ENCODE measurements at regions not wholly inside any gene's neighbourhood (a gene's known extent, or its start where the extent isn't known, plus 50 kb on each side); places are given as distances from the start of the nearest gene placed in this dataset.
"Not testable (repeated sequence)": the region's sequence is repeated elsewhere in the genome, so short reads cannot be mapped to it uniquely, and the experiment has no call there.

GRCh38 chr13:90882551-90882950 lies 464.9 kb upstream of the MIR17HG start:
- DNase-seq, result no peak

GRCh38 chr13:90883592-90883991 lies 463.9 kb upstream of the MIR17HG start:
- no peak for DNase-seq

- no peak for DNase-seq
Measured at GRCh38 chr13:90884066-90884465, 463.4 kb upstream of the MIR17HG start.

DNA sequence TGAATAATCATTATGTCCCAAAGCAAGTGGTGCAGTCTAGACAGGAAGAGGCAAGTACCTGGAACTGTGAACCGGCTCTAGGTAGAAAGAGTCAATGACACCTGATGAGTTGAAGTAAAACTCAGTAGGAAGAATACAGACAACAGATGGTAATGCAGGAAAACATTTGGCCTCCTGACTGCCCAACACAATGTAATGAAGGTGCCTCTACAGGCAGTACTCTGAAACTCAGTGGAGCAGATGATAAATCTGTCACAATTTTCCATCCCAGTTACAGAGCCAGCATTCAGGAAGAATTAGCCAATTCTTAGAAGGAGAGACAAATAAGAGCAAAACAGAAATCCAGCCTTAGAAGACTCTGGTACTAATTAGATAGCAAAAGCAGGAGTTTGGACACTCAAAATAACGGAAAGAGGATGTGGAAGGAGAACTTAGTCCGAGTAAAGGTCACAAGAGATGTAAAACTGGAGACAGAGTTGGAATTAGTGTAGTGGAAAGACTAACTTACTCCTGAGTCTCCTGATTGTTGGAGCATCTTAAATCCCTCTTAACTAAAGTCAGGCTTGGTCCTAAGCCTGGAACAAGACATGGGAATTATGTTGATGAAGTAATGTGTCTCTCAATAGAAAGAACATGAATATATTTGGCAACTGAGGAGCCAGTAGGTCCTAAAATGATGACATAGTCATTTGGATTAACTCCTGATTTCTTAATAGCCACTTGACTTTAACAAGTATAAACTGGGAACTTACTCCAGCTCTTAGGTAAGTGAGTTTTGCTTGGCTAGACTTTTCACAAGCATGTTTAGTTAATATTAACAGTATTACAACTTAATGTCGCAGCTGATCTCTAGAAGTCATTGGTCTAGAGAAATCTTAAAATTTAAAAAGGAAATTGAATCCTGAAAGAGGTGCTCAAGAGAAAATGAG lies 457.3 kb upstream of the MIR17HG start:
- DNase-seq, result no peak

DNA sequence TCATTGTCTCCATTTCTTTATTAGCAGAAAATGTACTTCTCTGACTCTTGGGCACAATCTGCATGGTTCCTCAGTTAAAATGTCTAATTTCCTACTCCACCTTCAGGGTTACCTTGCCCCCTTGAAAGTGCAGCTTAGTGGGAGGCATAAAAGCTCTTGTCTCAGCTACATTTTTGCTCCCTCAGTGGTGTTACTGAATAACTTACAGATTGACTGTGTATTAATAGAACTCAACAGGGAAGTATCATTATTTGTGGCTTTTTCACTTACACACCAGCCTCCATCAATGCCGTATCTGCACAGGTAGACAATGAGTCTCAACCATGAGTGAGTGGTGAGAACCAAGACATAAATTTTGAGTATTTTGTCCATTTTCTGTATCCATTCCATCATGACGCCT lies 456.2 kb upstream of the MIR17HG start:
- DNase-seq, result no peak

DNA sequence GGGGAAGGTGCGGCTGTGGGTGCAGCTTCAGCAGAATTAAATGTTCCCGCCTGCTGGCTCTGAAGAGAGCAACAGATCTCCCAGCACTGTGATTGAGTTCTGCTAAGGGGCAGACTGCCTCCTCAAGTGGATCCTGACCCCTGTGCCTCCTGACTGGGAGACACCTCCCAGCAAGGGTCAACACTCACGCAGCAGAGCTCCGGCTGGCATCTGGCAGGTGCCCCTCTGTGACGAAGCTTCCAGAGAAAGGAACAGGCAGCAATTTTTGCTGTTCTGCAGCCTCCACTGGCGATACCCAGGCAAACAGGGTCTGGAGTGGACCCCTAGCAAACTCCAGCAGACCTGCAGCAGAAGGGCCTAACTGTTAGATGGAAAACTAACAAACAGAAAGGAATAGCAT lies 454.3 kb upstream of the MIR17HG start:
- not testable (repeated sequence) for DNase-seq

DNA sequence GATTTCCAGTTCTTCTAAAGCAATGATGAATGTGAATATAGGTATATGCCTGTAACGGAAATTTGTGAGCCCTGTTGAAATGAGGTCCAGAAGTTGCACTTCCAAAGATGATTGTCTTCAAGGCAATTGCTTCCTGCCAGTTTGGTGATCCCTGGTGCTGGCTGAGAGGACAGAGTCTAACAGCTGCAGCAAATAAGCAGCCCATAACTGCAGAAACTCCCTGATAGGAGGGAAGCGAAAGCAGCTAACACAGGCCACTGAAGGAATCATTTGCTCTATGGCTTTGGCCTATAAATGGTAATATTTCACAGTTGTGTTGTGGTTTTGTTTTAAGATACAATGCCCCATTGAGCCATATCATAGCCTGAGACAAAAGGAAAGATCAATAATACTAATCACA lies 451.5 kb upstream of the MIR17HG start:
- DNase-seq, result no peak

GRCh38 chr13:90898811-90899210 lies 448.7 kb upstream of the MIR17HG start:
- DNase-seq, result no peak

GRCh38 chr13:90899416-90899815 lies 448.1 kb upstream of the MIR17HG start:
- DNase-seq, result no peak

DNA sequence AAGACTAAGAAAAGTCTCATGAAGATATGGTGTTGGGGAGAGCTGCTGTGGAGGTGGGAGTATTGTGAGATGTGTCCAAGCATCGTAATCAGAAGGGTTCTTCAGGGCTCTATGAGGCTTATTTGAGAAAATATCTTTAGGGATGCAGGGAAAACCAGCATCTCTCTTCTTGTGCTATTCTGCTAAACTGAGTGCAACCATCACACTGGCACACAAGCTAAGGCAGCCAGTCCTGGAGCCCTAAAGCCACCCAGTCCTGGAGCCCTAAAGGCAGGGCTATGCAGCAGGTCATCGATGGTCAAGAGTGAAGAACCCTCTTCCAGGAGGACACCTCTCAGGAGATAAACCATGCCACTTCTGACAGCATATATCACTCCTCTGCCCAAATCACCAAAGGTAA lies 445.2 kb upstream of the MIR17HG start:
- DNase-seq, result no peak

GRCh38 chr13:90906554-90906953 lies 440.9 kb upstream of the MIR17HG start:
- no peak for DNase-seq

- no peak for DNase-seq
Measured at GRCh38 chr13:90908792-90909191, 438.7 kb upstream of the MIR17HG start.

DNA sequence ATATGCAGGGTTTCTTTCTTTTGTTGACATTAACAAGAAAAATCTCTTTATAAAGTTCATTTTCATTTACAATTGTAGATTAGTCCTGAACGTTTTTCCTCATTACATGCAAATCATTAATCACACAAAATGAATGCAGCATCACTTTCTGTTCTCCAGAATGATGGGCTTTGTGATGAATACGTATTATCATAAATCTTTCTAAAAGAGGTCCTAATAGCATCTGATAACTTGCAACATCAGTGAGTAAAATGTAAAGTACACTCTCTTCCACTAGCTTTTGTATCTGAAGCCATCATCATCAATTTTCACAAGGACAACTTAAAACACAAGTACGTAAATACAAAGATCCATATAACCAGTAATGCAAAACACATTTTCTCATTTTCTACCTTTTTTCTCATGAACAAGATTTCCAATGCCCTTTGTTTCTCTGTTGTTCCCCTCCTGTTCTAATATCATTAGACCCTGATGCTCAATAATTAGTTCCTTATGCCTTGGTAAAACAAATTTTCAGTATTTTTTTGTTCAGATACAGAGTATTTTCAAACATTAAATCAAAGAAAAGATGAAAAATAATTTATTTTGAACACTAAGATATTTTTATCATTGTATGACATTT lies 437.4 kb upstream of the MIR17HG start:
- DNase-seq, result no peak

DNA sequence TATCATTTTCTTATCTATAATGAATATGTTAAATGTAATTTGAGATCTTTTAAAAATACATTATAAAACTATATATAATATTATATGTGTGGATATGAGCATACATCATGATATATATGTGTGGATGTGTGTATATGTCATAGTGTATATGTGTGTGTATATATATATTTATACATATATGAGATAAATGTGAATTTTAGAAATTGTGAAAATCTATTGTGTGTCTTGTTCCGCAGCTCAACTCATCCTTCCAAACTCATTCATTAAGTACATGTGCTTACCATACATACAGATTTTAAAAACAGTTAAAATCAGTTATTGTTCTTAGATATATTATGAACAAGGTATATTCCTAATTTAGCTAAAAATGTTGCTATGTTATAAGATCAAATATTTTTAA lies 435.2 kb upstream of the MIR17HG start:
- DNase-seq, result no peak

DNA sequence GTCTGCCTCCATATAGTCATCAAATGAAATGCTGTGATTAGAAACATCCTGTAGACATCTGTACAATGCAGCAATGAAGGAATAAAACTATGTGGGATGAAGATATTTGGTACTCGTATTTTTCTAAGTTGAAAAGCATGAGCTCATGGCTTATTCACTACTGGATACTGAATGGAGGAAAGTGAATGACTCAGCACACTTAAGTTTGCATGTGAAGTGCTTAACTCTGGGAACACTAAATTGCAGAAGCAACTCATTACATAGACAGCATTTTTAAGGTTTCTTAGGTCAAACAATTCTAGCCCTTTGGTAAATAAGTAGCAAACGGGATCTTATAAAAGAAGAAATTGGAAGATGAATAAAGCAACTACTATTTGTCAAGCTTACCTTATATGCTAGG lies 429.0 kb upstream of the MIR17HG start:
- no peak for DNase-seq

DNA sequence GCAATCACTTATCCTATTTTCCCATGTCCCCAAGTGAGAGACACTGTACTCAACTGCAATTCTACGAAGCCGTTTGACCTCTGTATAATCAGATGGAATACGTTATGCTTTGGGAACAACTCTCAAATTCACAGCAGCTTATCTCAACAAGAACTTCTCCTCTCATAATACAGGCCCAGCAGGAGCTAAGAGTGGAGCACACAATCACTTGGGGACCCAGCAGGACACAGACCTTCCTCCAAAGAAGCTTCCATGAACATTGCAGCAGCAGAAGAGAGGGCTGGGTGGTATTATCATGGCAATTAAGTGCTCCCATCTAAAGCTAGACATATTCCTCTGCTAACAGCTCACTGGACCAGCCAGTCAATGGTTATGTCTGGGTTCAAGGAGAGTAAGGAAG lies 428.3 kb upstream of the MIR17HG start:
- DNase-seq, result no peak

GRCh38 chr13:90926459-90926858 lies 421.0 kb upstream of the MIR17HG start:
- no peak for DNase-seq

- no peak for DNase-seq
Measured at GRCh38 chr13:90928109-90928508, 419.4 kb upstream of the MIR17HG start.

GRCh38 chr13:90933097-90933826 lies 414.2 kb upstream of the MIR17HG start:
- no peak for DNase-seq

DNA sequence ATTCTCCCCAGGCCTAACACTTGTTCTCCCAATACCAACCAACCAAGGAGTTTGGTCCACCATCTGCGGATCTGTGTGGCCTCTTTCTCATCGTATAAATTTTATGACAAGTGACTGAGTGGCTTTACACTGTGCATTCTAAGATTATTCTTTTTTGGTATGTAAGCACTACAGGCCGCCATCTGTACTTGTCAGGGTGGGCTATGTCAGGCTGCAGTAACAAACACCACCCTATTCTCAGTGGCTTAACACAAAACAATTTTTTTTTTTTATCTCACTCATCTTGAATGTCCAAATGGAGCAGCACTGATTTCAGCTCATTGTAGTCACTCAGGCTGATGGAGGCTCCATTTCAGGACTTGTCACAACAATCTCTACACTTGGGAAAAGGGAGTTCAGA lies 412.7 kb upstream of the MIR17HG start:
- no peak for DNase-seq

DNA sequence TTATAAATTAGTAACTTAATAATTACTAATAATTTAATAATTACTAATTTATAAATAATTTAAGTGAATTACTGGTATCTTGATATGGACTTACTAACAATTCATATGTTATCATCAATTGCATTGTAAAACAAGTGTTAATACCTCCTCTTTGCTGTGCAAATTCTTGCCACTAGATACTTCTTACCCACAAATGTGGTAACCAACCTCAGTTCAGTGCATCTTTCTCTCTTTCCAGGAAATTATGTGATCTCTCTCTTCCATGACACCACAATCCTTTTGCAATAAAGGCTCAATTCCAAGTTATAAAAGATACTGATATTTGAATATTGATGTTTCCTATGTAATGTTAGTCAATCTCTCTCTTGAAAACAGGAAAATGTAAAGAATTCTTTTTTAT lies 408.6 kb upstream of the MIR17HG start:
- no peak for DNase-seq

DNA sequence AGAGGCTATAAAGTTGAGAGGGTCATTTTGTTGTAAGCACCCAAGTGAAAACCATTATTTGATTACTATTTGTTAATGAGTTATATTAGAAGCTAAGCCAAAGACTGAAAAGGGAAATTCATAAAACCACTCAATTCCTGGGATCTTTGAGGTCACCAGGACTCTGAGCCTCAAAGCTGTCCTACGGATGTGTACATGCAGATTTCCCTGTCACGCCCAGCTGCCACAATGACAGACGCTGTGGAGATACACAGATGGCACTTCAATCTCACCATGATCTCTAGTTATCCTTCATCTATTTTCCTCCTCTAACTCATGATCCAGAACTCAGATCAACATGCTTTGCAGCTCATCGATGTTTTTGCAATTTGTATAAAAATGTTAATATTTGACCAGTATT lies 403.5 kb upstream of the MIR17HG start:
- DNase-seq, result no peak

DNA sequence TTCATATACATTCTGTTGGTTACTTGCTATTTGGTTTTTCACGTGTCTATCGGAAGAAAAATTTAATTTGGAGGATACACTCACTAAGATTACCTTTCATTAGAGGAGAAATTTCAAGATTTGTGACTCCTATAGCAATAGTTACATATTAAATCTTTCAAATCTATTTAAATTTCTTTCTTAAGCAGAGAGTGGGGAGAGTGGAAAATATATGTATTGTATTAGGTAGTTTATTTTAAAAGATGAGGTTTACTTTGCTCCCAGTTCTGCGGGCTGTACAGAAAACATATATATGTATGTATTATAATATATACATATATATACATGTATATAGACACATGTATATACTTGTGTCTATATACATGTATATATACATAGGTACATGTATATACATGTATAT lies 402.3 kb upstream of the MIR17HG start:
- not testable (repeated sequence) for DNase-seq

DNA sequence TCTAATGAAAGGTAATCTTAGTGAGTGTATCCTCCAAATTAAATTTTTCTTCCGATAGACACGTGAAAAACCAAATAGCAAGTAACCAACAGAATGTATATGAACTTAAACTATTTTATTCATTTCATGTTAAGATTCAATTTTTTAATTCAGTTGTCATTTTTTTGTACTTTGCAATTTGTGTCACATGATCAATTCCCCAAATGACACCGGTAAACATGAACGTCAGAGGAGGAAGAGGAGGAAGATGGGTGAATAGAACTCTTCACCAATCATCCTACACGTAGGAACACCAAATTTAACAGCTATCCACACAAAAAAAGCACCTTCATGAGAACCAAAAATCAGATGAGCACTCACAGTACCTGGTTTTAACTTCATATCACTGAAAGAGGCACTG lies 401.4 kb upstream of the MIR17HG start:
- DNase-seq, result not testable (repeated sequence)

Data from NCI-H146 (cell line).